ENCODE measurements at regions not wholly inside any gene's neighbourhood (a gene's known extent, or its start where the extent isn't known, plus 50 kb on each side); places are given as distances from the start of the nearest gene placed in this dataset.

DNA sequence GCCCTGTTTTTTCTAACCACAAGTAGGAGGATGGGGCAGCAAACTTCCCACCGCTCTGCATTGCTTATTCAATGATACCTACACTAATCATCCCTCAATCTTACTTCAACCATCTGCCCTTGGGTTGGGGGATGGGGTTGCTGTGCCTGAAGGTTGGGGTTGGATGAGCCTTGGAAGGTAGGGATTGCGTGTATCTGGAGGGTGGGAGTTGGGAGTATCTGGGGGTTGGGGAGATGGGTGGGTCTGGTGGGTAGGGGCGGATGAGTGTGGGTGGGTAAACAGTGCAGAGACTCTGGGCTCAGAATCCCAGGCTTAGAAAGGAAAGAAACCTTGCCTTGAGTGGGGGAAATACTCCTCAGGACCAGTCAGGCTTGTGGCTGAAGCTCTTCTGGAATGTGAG lies 467.4 kb downstream of the DIRAS2 start:
- Histone ChIP-seq H3K4ac (replicated peaks; ENCODE audit: insufficient read length, low read depth, low read length) (no peak overlapping the region), H3K36me3 (ENCODE audit: control insufficient read depth in 2 of 4, insufficient read depth in 4 of 4, low read length in 3 of 4) (no peaks in the 10 kb centered on the region), H4K5ac (ENCODE audit: insufficient read length, low read depth, low read length) (no peak overlapping the region), H2AK5ac (ENCODE audit: low read depth, low read length) (no peak overlapping the region), H3K14ac (ENCODE audit: insufficient read length) (no peak overlapping the region), H3K23me2 (ENCODE audit: low read depth, low read length) (no peaks in the 10 kb centered on the region), H3K18ac (ENCODE audit: extremely low read depth, low read length) (no peak overlapping the region), H3K27me3 (replicated peaks in 1 of 4; ENCODE audit: control insufficient read depth in 3 of 4, extremely low read depth in 1 of 4, insufficient read depth in 3 of 4, low read length in 3 of 4) (no peaks in the 10 kb centered on the region), H2BK120ac (replicated peaks; ENCODE audit: low read depth, low read length) (no peak overlapping the region), H3K4me2 (ENCODE audit: insufficient read depth in 1 of 2, low read depth in 2 of 2, low read length in 2 of 2) (no peak overlapping the region), H4K91ac (replicated peaks; ENCODE audit: insufficient read length, low read length) (no peak overlapping the region), H4K8ac (ENCODE audit: extremely low read depth, insufficient read depth, low read length) (no peak overlapping the region), H2AFZ (ENCODE audit: low read length) (no peak overlapping the region), H3K4me3 (ENCODE audit: extremely low read depth in 1 of 4, insufficient read depth in 2 of 4, low read depth in 3 of 4, low read length in 4 of 4) (no peak overlapping the region), H3K79me1 (ENCODE audit: low read depth, low read length) (no peaks in the 10 kb centered on the region), H3K27ac (ENCODE audit: low read depth, low read length) (no peak overlapping the region), H3K79me2 (ENCODE audit: control insufficient read depth in 1 of 2, insufficient read depth in 2 of 2, low read length in 2 of 2) (no peaks in the 10 kb centered on the region), H2BK15ac (ENCODE audit: low read length) (no peak overlapping the region), H3K9ac (replicated peaks in 1 of 4; ENCODE audit: extremely low read depth in 1 of 4, low read depth in 3 of 4, low read length in 3 of 4) (no peak overlapping the region), H2BK20ac (ENCODE audit: low read length) (no peak overlapping the region), H2BK12ac (ENCODE audit: low read depth, low read length) (no peak overlapping the region), H3K4me1 (replicated peaks in 1 of 4; ENCODE audit: control insufficient read depth in 3 of 4, insufficient read depth in 4 of 4, low read length in 3 of 4) (no peaks in the 10 kb centered on the region), H3K9me3 (ENCODE audit: insufficient read depth in 2 of 2, low read depth in 1 of 2, low read length in 1 of 2) (no peaks in the 10 kb centered on the region), H3K23ac (ENCODE audit: insufficient read length) (no peak overlapping the region), H3K56ac (replicated peaks; ENCODE audit: insufficient read length, low read depth, low read length) (no peak overlapping the region), H2BK5ac (ENCODE audit: low read depth, low read length) (no peak overlapping the region), H4K20me1 (replicated peaks in 1 of 2; ENCODE audit: control insufficient read depth in 1 of 2, insufficient read depth in 2 of 2, low read length in 2 of 2) (no peaks in the 10 kb centered on the region)
- DNase-seq (ENCODE audit: low read depth in 1 of 2, low spot score in 2 of 2) (no peak), FAIRE-seq (no peak)
- WGBS, 2 experiments (ENCODE audit: extremely low coverage in 1 of 2, insufficient coverage in 1 of 2, insufficient read length in 1 of 2, insufficient replicate concordance in 2 of 2, low coverage in 1 of 2, low lambda C conversion rate in 2 of 2, missing lambda C conversion rate in 1 of 2), result 74% methylated on average over 2 of the region's 3 CpGs; no CpG with 5 or more reads in 1 of the 2 experiments
- ChIA-PET CTCF (ENCODE audit: partially characterized antibody) (no interaction called here), POLR2A (ENCODE audit: partially characterized antibody) (interaction anchor here (0.9 kb wide), 1 partner anchor 8 kb away, joined by 3 read pairs; no protein-coding TSS in a partner anchor)
- no peak for TF ChIP-seq BRCA1 (IDR thresholded peaks at IDR 0.05; ENCODE audit: low read depth, low read length)
- no peak for TF ChIP-seq RFX5 (IDR thresholded peaks at IDR 0.05; ENCODE audit: borderline replicate concordance, low read depth, low read length)
- no peak for TF ChIP-seq NANOG (IDR thresholded peaks at IDR 0.05; ENCODE audit: insufficient read depth, low read depth, low read length, poor library complexity, severe bottlenecking)

Measured in H1 (cell line).